ENCODE measurements at regions not wholly inside any gene's neighbourhood (a gene's known extent, or its start where the extent isn't known, plus 50 kb on each side); places are given as distances from the start of the nearest gene placed in this dataset.

GRCh38 chr4:35938936-35939335 lies 305.4 kb downstream of the ARAP2 start (continued):
- TF ChIP-seq CREB5 (CRISPR knock-in tag; IDR thresholded peaks at IDR 0.05; ENCODE audit: low read depth) (no peak), ISL1 (CRISPR knock-in tag; IDR thresholded peaks at IDR 0.05) (no peak), CSDC2 (CRISPR knock-in tag; IDR thresholded peaks at IDR 0.05) (no peak), OSR1 (CRISPR knock-in tag; IDR thresholded peaks at IDR 0.05) (no peak), TSHZ2 (CRISPR knock-in tag; IDR thresholded peaks at IDR 0.05) (no peak)

GRCh38 chr4:35939751-35940150 lies 304.6 kb downstream of the ARAP2 start:
- no peak for ATAC-seq
- TF ChIP-seq TOX (CRISPR knock-in tag; IDR thresholded peaks at IDR 0.05; ENCODE audit: borderline replicate concordance) (no peak), ZNF565 (CRISPR knock-in tag; conservative IDR thresholded peaks at IDR 0.05; ENCODE audit: low read depth) (no peak), TCF4 (CRISPR knock-in tag; IDR thresholded peaks at IDR 0.05; ENCODE audit: borderline replicate concordance) (no peak)

GRCh38 chr4:35942092-35942491 lies 302.2 kb downstream of the ARAP2 start:
- TF ChIP-seq ZNF8 (CRISPR knock-in tag; IDR thresholded peaks at IDR 0.05) (no peak), CSRNP3 (CRISPR knock-in tag; IDR thresholded peaks at IDR 0.05) (no peak), ZFP3 (CRISPR knock-in tag; IDR thresholded peaks at IDR 0.05) (no peak), OSR1 (CRISPR knock-in tag; IDR thresholded peaks at IDR 0.05) (no peak), TCF4 (CRISPR knock-in tag; IDR thresholded peaks at IDR 0.05; ENCODE audit: borderline replicate concordance) (no peak), CSDC2 (CRISPR knock-in tag; IDR thresholded peaks at IDR 0.05) (no peak), ARNTL (CRISPR knock-in tag; IDR thresholded peaks at IDR 0.05; ENCODE audit: borderline replicate concordance, low read depth) (no peak)
- ATAC-seq = no peak

- TF ChIP-seq CREB5 (CRISPR knock-in tag; IDR thresholded peaks at IDR 0.05; ENCODE audit: low read depth) (no peak), POU6F1 (CRISPR knock-in tag; IDR thresholded peaks at IDR 0.05; ENCODE audit: borderline replicate concordance, low read depth) (no peak), GLIS3 (CRISPR knock-in tag; IDR thresholded peaks at IDR 0.05) (no peak), CSRNP3 (CRISPR knock-in tag; IDR thresholded peaks at IDR 0.05) (no peak), OSR1 (CRISPR knock-in tag; IDR thresholded peaks at IDR 0.05) (no peak), ZFP30 (CRISPR knock-in tag; IDR thresholded peaks at IDR 0.05) (no peak), TSHZ2 (CRISPR knock-in tag; IDR thresholded peaks at IDR 0.05) (no peak), PATZ1 (CRISPR knock-in tag; IDR thresholded peaks at IDR 0.05; ENCODE audit: borderline replicate concordance) (no peak), TOX (CRISPR knock-in tag; IDR thresholded peaks at IDR 0.05; ENCODE audit: borderline replicate concordance) (no peak), ZNF565 (CRISPR knock-in tag; conservative IDR thresholded peaks at IDR 0.05; ENCODE audit: low read depth) (no peak), ZC3H10 (CRISPR knock-in tag; IDR thresholded peaks at IDR 0.05) (no peak), ZNF70 (CRISPR knock-in tag; IDR thresholded peaks at IDR 0.05) (no peak), SNAI2 (CRISPR knock-in tag; IDR thresholded peaks at IDR 0.05) (no peak), ZNF8 (CRISPR knock-in tag; IDR thresholded peaks at IDR 0.05) (no peak), BACH2 (CRISPR knock-in tag; IDR thresholded peaks at IDR 0.05; ENCODE audit: borderline replicate concordance) (no peak), CSDC2 (CRISPR knock-in tag; IDR thresholded peaks at IDR 0.05) (no peak), TCF4 (CRISPR knock-in tag; IDR thresholded peaks at IDR 0.05; ENCODE audit: borderline replicate concordance) (no peak)
Observed at GRCh38 chr4:35943606-35944005, 300.7 kb downstream of the ARAP2 start.

More at GRCh38 chr4:35943606-35944005, 300.7 kb downstream of the ARAP2 start:
- ATAC-seq = no peak

Data from SK-N-SH treated with all-trans-retinoic acid at 6 μM for 48 hours (cell line).